GM18858 (cell line): ENCODE measurements at regions not wholly inside any gene's neighbourhood (a gene's known extent, or its start where the extent isn't known, plus 50 kb on each side); places are given as distances from the start of the nearest gene placed in this dataset.
"Not testable (repeated sequence)": the region's sequence is repeated elsewhere in the genome, so short reads cannot be mapped to it uniquely, and the experiment has no call there.

ENCODE experiments used
- ATAC-seq: cut with Tn5 transposase; IDR thresholded peaks from one replicate; pipeline ENCODE4 v1.9.1; 2021; ENCODE audit not compliant: unreplicated experiment

- not testable (repeated sequence) for ATAC-seq
These were observed 278.6 kb upstream of the MAP2 start for GRCh38 chr2:209145220-209145691.

GRCh38 chr2:209145941-209146681 lies 277.7 kb upstream of the MAP2 start:
- ATAC-seq, result no peak

- ATAC-seq, result no peak
These were observed 277.0 kb upstream of the MAP2 start for GRCh38 chr2:209146682-209147320.

- no peak for ATAC-seq
These were observed 275.9 kb upstream of the MAP2 start for GRCh38 chr2:209147981-209148380.

GRCh38 chr2:209160800-209161588 lies 262.9 kb upstream of the MAP2 start:
- ATAC-seq, result no peak

GRCh38 chr2:209162129-209162528 lies 261.7 kb upstream of the MAP2 start:
- no peak for ATAC-seq

- no peak for ATAC-seq
These were observed 241.9 kb upstream of the MAP2 start for GRCh38 chr2:209181984-209182383.

- not testable (repeated sequence) for ATAC-seq
These were observed 237.0 kb upstream of the MAP2 start for GRCh38 chr2:209186886-209187285.

GRCh38 chr2:209189893-209190292 lies 234.0 kb upstream of the MAP2 start:
- no peak for ATAC-seq

GRCh38 chr2:209191139-209191538 lies 232.7 kb upstream of the MAP2 start:
- ATAC-seq, result no peak

GRCh38 chr2:209194717-209195116 lies 229.1 kb upstream of the MAP2 start:
- no peak for ATAC-seq

- peak; percentile 73 for ATAC-seq
These were observed 215.6 kb upstream of the MAP2 start for GRCh38 chr2:209208211-209208610.

- ATAC-seq, result no peak
These were observed 213.9 kb upstream of the MAP2 start for GRCh38 chr2:209209943-209210342.

- ATAC-seq, result no peak
These were observed 193.3 kb upstream of the MAP2 start for GRCh38 chr2:209230560-209230959.

GRCh38 chr2:209236377-209236776 lies 187.5 kb upstream of the MAP2 start:
- ATAC-seq, result no peak

- ATAC-seq, result no peak
These were observed 184.9 kb upstream of the MAP2 start for GRCh38 chr2:209238765-209239584.

GRCh38 chr2:209239585-209239938 lies 184.3 kb upstream of the MAP2 start:
- no peak for ATAC-seq

- ATAC-seq, result no peak
These were observed 183.6 kb upstream of the MAP2 start for GRCh38 chr2:209240204-209240603.

GRCh38 chr2:209253544-209253943 lies 170.3 kb upstream of the MAP2 start:
- ATAC-seq, result no peak

- ATAC-seq, result no peak
These were observed 164.1 kb upstream of the MAP2 start for GRCh38 chr2:209259767-209260166.

- ATAC-seq, result no peak
These were observed 163.6 kb upstream of the MAP2 start for GRCh38 chr2:209260281-209260680.
